Epithelial cell of esophagus (primary cell): ENCODE measurements at regions not wholly inside any gene's neighbourhood (a gene's known extent, or its start where the extent isn't known, plus 50 kb on each side); places are given as distances from the start of the nearest gene placed in this dataset.

Experiments used
- DNase-seq: peaks from one replicate; pipeline ENCODE4 v3.0.0; 2010; ENCODE audit warnings: low read depth
- H3K4me3 ChIP-seq: 2 replicates; pipeline ENCODE4 v1.5.1; 2011; ENCODE audit warnings: mild to moderate bottlenecking, low read length, control low read depth
- CTCF ChIP-seq: IDR thresholded peaks from 2 replicates; pipeline ENCODE4 v1.5.1; 2011; ENCODE audit warnings: low read depth, mild to moderate bottlenecking, low read length, control low read depth, inconsistent platforms; ENCODE audit not compliant: insufficient read depth; ENCODE audit errors: missing control alignments

- DNase-seq: peak; percentile 69
- no peak for TF ChIP-seq CTCF
- H3K4me3 ChIP-seq: no peak overlapping the region
Measured at GRCh38 chr20:50246367-50247195, 56.0 kb downstream of the CEBPB start.

- no peak for DNase-seq
- no peak overlapping the region for H3K4me3 ChIP-seq
- TF ChIP-seq CTCF: no peak
Measured at GRCh38 chr20:50247196-50248094, 56.8 kb downstream of the CEBPB start.

- DNase-seq: peak; percentile 36
- no peak for TF ChIP-seq CTCF
- no peak overlapping the region for H3K4me3 ChIP-seq
Measured at GRCh38 chr20:50248104-50248641, 57.5 kb downstream of the CEBPB start.

- DNase-seq: no peak
- H3K4me3 ChIP-seq: no peak overlapping the region
- TF ChIP-seq CTCF: no peak
Measured at GRCh38 chr20:50249447-50250388, 59.1 kb downstream of the CEBPB start.

GRCh38 chr20:50250679-50251382 is 60.2 kb downstream of the CEBPB start:
- no peak for TF ChIP-seq CTCF
- DNase-seq: no peak
- no peak overlapping the region for H3K4me3 ChIP-seq

- H3K4me3 ChIP-seq: no peak overlapping the region
- DNase-seq: no peak
- no peak for TF ChIP-seq CTCF
Measured at GRCh38 chr20:50251383-50251748, 60.7 kb downstream of the CEBPB start.
